Activated CD4-positive, alpha-beta T cell treated with anti-CD3 and anti-CD28 coated beads for 4 hours (primary cell): ENCODE measurements at regions not wholly inside any gene's neighbourhood (a gene's known extent, or its start where the extent isn't known, plus 50 kb on each side); places are given as distances from the start of the nearest gene placed in this dataset.

Experiments used
- DNase-seq, 2 donors: peaks; one replicate each; pipeline ENCODE4 v3.0.0-alpha.2; 2020

- no peak for DNase-seq
Measured at GRCh38 chr7:115113776-115114175, 191.9 kb downstream of the MDFIC start.

- no peak for DNase-seq
Measured at GRCh38 chr7:115113131-115113530, 191.2 kb downstream of the MDFIC start.

GRCh38 chr7:115110523-115110922, 188.6 kb downstream of the MDFIC start:
- DNase-seq, result no peak

GRCh38 chr7:115106316-115106715, 184.4 kb downstream of the MDFIC start:
- DNase-seq, result no peak

- no peak for DNase-seq
Measured at GRCh38 chr7:115102738-115103137, 180.8 kb downstream of the MDFIC start.

GRCh38 chr7:115101199-115101598, 179.3 kb downstream of the MDFIC start:
- no peak for DNase-seq

GRCh38 chr7:115099906-115100305, 178.0 kb downstream of the MDFIC start:
- no peak for DNase-seq

- DNase-seq, result no peak
Measured at GRCh38 chr7:115097175-115097671, 175.3 kb downstream of the MDFIC start.

GRCh38 chr7:115096262-115096661, 174.4 kb downstream of the MDFIC start:
- no peak for DNase-seq

- no peak for DNase-seq
Measured at GRCh38 chr7:115094163-115094562, 172.3 kb downstream of the MDFIC start.

- DNase-seq, result no peak
Measured at GRCh38 chr7:115088893-115089292, 167.0 kb downstream of the MDFIC start.

- no peak for DNase-seq
Measured at GRCh38 chr7:115087437-115087836, 165.5 kb downstream of the MDFIC start.

GRCh38 chr7:115086146-115086841, 164.4 kb downstream of the MDFIC start:
- DNase-seq, result no peak

- no peak for DNase-seq
Measured at GRCh38 chr7:115085421-115085820, 163.5 kb downstream of the MDFIC start.

- no peak for DNase-seq
Measured at GRCh38 chr7:115083935-115084334, 162.0 kb downstream of the MDFIC start.

- no peak for DNase-seq
Measured at GRCh38 chr7:115081772-115082171, 159.9 kb downstream of the MDFIC start.

GRCh38 chr7:115078851-115079250, 157.0 kb downstream of the MDFIC start:
- no peak for DNase-seq

GRCh38 chr7:115078386-115078785, 156.5 kb downstream of the MDFIC start:
- DNase-seq, result no peak

GRCh38 chr7:115070311-115070710, 148.4 kb downstream of the MDFIC start:
- no peak for DNase-seq
